BE2C (cell line): ENCODE measurements at regions not wholly inside any gene's neighbourhood (a gene's known extent, or its start where the extent isn't known, plus 50 kb on each side); places are given as distances from the start of the nearest gene placed in this dataset.

Experiments used
- DNase-seq: peaks from one replicate; pipeline ENCODE4 v3.0.0-alpha.2; 2020
- H3K27me3 ChIP-seq: fragments of 250-450 bp; sonication (Bioruptor Pico); 2 replicates; pipeline ENCODE4 v1.5.1; 2020; ENCODE audit warnings: mild to moderate bottlenecking
- H3K36me3 ChIP-seq: fragments of 250-450 bp; sonication (Bioruptor Pico); 2 replicates; pipeline ENCODE4 v1.5.1; 2020; ENCODE audit warnings: mild to moderate bottlenecking
- H3K4me1 ChIP-seq: fragments of 250-450 bp; sonication (Bioruptor Pico); 2 replicates; pipeline ENCODE4 v1.5.1; 2020
- H3K4me3 ChIP-seq: 2 replicates; pipeline ENCODE4 v1.5.1; 2011; ENCODE audit warnings: low read depth, low read length
- H3K9me3 ChIP-seq: fragments of 250-450 bp; sonication (Bioruptor Pico); 2 replicates; pipeline ENCODE4 v1.5.1; 2020
- CTCF ChIP-seq: IDR thresholded peaks from 2 replicates; pipeline ENCODE4 v1.5.1; 2012; ENCODE audit warnings: mild to moderate bottlenecking, low read depth, low read length

- Histone ChIP-seq H3K9me3 (no peaks in the 10 kb centered on the region), H3K4me1 (no peaks in the 10 kb centered on the region), H3K4me3 (no peak overlapping the region), H3K27me3 (no peaks in the 10 kb centered on the region), H3K36me3 (no peaks in the 10 kb centered on the region)
- TF ChIP-seq CTCF = no peak
- no peak for DNase-seq
Measured at GRCh38 chr3:18500322-18500721, 75.2 kb upstream of the SATB1 start.

GRCh38 chr3:18499301-18499700 is 74.2 kb upstream of the SATB1 start:
- no peaks in the 10 kb centered on the region for H3K27me3 ChIP-seq
- no peak overlapping the region for H3K4me3 ChIP-seq
- H3K4me1 ChIP-seq = no peaks in the 10 kb centered on the region
- H3K9me3 ChIP-seq = no peaks in the 10 kb centered on the region
- no peak for DNase-seq
- TF ChIP-seq CTCF = no peak
- no peaks in the 10 kb centered on the region for H3K36me3 ChIP-seq

- no peak for TF ChIP-seq CTCF
- no peaks in the 10 kb centered on the region for H3K27me3 ChIP-seq
Measured at GRCh38 chr3:18494251-18494650, 69.1 kb upstream of the SATB1 start.

GRCh38 chr3:18489939-18490338 is 64.8 kb upstream of the SATB1 start:
- no peaks in the 10 kb centered on the region for H3K27me3 ChIP-seq
- no peaks in the 10 kb centered on the region for H3K4me1 ChIP-seq
- DNase-seq = no peak
- no peak for TF ChIP-seq CTCF
- no peaks in the 10 kb centered on the region for H3K36me3 ChIP-seq
- H3K9me3 ChIP-seq = no peaks in the 10 kb centered on the region
- no peak overlapping the region for H3K4me3 ChIP-seq

More at GRCh38 chr3:18494251-18494650, 69.1 kb upstream of the SATB1 start:
- no peak overlapping the region for H3K4me3 ChIP-seq
- no peaks in the 10 kb centered on the region for H3K36me3 ChIP-seq
- DNase-seq = no peak
- no peaks in the 10 kb centered on the region for H3K9me3 ChIP-seq
- H3K4me1 ChIP-seq = no peaks in the 10 kb centered on the region

DNA sequence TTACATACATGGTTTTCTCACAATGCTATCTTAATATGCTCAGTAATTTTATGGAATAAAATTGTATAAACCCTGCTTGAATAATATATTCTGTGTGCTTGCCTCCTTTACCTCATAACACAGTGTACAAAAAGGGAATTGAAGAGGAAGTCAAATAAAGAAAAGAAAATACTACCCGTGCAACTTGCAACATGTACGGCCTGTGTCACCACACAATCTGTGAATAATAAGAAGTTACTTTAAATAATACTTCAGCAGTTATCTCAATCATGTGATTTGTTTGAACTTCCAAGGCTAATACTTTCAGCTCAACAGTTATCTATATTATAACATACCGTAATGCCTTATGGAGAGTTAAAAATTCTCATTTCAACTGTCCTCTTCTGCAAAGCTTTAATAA is 58.1 kb upstream of the SATB1 start:
- H3K4me1 ChIP-seq = no peaks in the 10 kb centered on the region
- no peak for TF ChIP-seq CTCF
- H3K4me3 ChIP-seq = no peak overlapping the region
- no peak for DNase-seq
- H3K36me3 ChIP-seq = no peaks in the 10 kb centered on the region
- no peaks in the 10 kb centered on the region for H3K27me3 ChIP-seq
- no peaks in the 10 kb centered on the region for H3K9me3 ChIP-seq

DNA sequence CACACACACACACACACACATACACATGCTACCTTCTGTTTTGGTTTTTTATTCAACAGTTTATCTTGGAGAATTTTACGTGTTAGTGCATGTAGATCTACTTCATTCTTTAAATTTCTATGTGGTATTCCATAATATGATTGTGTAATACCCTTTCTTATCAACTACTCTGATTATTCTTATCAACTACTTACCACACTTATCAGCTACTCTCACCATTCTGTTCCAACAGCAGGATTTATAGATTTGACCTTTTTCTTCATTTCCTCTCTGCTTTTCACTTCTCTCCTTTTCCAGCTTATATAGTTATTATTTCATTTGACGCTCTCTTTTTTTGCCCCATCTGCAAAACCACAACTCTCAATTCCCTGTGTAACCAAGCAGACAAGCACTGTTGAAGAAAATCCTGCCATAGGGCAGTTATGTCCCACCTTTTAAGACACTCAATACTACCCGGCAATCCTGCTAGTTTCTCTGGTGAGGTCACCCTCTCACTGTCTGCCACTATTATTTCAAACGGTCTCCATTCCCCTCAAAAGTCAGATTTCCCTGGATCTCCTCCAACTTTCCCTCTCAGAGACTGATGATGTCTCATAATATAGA is 56.9 kb upstream of the SATB1 start:
- TF ChIP-seq CTCF = no peak
- no peaks in the 10 kb centered on the region for H3K36me3 ChIP-seq
- no peaks in the 10 kb centered on the region for H3K4me1 ChIP-seq

More for the DNA sequence above, 56.9 kb upstream of the SATB1 start:
- DNase-seq = no peak
- Histone ChIP-seq H3K4me3 (no peak overlapping the region), H3K9me3 (no peaks in the 10 kb centered on the region), H3K27me3 (no peaks in the 10 kb centered on the region)
